ENCODE measurements at regions not wholly inside any gene's neighbourhood (a gene's known extent, or its start where the extent isn't known, plus 50 kb on each side); places are given as distances from the start of the nearest gene placed in this dataset.

GRCh38 chr1:209427277-209427676 lies 156.2 kb upstream of the CAMK1G start:
- TF ChIP-seq CTCF (IDR thresholded peaks at IDR 0.05) (no peak), POLR2AphosphoS5 (IDR thresholded peaks at IDR 0.05) (no peak), POLR2A (IDR thresholded peaks at IDR 0.05) (no peak), EP300 (IDR thresholded peaks at IDR 0.05; ENCODE audit: low read depth) (no peak)
